HG03558 (cell line): ENCODE measurements at regions not wholly inside any gene's neighbourhood (a gene's known extent, or its start where the extent isn't known, plus 50 kb on each side); places are given as distances from the start of the nearest gene placed in this dataset.
"Not testable (repeated sequence)": the region's sequence is repeated elsewhere in the genome, so short reads cannot be mapped to it uniquely, and the experiment has no call there.

ENCODE experiments used
- ATAC-seq: cut with Tn5 transposase; IDR thresholded peaks from one replicate; pipeline ENCODE4 v1.9.1; 2021; ENCODE audit warnings: moderate number of reproducible peaks; ENCODE audit not compliant: unreplicated experiment; ENCODE audit errors: extremely low read depth

DNA sequence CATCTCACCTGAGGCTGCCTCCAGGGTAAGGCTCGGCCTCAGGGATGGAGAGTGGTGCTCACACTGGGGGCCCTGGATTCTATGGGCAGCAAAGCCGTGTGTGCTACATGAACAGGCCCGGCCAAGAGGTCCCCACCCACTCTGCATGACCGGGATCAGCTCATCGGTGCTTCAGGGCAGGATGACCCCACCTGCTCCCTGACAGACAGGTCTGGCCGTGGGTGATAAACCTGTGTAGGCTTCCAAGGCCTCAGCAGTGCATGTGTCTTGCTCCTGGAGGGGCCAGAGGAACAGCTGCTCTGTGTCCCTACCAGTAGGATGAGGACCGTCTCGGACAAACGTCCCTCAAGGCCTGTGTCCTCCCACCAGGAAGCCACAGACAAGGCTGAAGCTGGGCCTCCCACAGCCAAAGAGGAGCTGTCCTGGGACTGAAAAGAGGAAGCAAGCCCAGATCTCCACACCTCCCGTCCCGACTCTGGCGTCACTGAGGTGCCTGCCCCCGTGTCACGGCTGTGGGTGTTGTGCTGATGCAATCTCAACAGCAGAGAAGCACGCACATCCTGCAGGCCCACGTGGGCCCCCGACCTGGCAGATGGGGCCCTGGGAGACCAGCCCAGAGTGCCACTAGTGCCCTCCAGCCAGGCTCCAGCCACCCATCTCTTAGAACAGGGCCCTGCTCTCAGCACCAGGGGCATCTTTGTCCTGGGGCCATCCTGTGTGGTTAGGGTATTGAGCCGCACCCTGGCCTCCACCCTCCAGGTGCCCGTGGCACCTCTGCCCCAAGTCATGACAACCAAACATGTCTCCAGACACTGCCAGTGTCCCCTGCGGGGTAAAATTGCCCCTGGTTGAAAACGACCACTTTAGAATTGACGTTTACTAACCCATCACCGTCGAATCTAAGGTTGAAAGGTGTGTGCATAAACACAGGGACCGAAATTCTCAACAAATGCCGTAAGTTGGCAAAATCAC lies 5455.9 kb upstream of the TPTE start:
- not testable (repeated sequence) for ATAC-seq

DNA sequence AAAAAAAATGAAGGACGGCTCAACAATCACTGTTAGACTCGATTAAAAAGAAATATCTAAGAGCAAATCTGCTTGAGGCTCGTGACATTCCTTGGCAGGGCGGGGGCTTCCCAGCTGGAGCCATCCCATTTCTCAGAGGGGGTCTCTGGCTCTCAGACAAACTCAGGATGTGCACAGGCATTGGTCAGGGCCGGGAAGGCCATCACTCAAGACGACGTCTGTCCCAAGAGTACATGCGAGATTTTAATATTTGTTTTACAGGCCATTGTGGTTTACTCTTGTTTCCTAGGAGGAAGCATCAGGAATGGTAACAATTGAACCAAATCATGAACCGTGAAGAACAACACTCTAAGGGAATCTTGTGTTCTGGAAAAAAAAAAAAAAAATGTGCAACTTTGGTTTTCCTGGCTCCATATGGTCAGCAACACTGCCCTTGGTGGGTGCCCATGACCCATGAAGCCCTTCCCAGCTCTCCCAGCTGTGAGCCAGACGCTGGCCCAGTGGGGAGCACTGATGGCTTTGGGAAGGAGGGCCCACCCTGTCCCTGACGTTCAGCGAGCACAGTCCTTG lies 5454.6 kb upstream of the TPTE start:
- ATAC-seq = not testable (repeated sequence)

DNA sequence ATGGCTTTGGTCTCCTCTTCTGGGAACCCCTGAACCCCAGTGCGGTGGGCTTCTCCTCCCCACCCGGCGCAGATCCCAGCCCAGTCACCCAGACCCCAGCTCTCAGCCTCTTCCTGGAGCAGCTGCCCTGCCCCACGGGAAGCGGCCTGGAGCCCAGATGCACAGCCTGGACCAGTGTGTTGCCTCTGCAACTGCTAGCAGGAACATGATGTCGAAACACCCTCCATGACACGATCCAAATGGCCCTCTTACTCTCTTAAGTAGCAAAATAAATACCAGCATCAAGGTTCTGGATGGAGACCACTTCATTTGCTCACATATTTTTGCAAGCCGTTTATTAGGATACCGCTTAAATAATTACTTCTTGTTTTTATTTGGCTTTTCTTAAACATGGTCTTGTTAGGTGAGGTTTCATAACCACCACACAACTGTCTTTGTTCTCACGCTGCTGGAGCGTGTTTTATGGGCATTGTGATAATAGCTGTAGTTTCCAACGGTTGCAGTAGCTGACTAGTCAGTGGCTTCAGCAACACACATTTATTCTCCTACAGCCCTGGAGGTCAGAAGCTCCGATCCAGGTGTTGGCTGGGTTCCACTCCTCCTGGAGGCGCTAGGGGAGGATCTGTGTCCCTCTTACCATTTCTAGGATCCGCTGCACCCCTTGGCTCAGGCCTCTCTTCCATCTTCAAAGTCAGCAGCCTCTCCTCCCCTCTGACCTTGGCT lies 5453.9 kb upstream of the TPTE start:
- ATAC-seq = not testable (repeated sequence)

DNA sequence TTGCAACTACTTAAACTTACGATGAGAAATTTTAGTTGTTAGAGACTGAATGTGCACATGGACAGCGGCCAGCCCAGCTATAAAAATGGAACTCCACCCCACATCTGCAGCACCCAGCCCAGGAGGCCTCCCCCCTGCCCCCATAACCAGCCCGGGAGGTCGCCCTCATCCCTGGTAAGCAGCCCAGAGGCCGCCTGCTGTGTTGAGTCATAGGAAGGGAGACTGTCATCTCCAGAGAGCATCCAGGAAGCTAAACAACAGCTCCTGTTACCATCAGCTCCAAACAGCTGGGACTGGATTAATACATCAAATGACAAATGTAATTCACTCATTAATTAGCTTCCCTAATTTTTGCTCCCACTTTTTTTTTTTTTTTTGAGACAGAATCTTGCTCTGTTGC lies 5452.7 kb upstream of the TPTE start:
- ATAC-seq = not testable (repeated sequence)

DNA sequence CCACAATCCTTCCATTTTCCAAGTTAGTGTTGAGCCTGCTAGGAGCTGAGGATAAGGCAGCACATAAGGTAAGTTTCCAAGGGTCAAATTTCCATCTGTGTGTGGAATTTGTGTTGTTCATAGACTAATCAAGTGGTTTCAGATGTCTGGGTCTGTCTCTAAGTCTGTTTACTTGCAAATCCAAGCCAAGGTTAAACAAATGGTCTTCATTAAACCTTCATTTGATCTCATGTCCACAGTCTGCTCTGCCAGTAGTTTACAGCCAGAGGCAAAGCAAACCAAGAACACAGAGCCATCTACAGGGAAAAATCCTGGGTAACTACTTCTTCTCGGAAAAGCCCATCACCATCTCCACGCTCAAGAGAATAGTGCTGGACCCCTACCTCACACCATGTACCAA lies 5450.2 kb upstream of the TPTE start:
- ATAC-seq = not testable (repeated sequence)

DNA sequence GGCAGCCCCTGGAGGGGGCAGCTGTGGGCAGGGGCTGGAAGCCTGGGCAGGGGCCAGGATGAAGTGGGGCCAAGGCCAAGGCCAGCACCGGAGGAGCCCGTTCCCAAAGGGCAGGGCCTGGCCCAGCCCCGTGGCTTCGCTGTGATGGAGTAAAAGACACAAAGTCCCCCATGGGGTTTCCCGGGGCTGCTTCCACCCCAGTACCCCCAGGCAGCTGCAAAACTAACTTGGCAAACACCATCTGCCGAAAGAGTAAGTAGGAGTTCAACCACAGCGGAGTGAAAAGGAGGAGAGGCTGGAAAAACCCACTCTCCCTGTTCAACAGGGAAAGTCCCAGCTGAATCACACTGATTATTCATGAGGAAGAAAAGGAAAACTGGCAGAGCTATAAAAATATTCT lies 5444.5 kb upstream of the TPTE start:
- ATAC-seq = not testable (repeated sequence)

DNA sequence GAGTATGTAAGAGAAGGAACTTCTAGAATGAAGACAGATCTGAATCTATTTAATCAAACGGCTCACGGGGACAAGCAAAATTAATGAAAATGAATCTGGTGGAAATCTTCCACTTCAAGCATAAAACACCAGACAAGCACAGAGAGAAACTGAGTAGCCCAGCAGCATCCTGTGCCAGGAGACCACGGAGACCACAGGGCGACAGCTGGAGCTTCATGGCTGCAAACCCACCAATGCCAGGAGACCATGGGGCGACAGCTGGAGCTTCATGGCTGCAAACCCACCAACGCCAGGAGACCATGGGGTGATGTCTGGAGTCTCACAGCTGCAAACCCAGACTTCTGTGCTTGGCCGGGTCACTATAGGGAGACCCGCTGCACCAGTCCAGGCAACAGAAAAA lies 5442.0 kb upstream of the TPTE start:
- not testable (repeated sequence) for ATAC-seq

DNA sequence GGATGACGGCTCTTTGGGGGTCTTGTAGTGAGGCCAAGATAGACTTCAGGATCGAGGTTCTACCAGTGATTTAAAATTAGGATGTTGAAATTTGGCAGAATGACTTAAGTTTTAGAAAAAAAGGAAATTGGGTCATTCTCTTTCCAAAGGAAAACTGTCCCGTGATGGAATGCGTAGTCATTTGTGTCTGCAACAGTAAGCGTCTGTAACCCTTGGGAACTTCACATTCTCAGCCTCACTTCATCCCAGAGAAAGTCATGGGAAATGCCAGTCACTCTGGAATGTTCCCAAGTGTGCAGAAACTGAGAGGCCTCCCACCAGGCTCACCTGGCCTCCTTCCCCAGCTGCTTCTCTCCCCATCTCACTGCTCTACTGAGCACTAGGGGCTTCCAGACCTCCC lies 5441.4 kb upstream of the TPTE start:
- ATAC-seq = not testable (repeated sequence)

DNA sequence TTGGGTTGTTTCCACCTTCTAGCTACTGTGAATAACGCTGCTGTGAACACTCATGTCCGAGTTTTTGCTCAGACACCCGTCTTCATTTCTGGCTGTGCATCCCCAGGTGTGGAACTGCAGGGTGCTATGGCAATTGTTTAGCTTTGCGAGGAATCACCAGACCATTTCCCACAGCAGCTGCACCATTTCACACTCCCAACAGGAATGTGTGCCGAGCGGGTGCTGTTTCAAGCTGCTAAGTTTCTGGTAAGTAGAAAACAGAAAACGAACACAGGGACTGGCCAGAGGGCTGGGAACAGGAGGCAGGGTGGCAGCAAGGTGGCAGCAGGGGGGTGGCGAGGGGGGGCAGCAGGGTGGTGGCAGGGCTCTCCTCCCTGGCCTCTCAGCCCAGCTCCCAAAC lies 5437.1 kb upstream of the TPTE start:
- ATAC-seq = not testable (repeated sequence)

DNA sequence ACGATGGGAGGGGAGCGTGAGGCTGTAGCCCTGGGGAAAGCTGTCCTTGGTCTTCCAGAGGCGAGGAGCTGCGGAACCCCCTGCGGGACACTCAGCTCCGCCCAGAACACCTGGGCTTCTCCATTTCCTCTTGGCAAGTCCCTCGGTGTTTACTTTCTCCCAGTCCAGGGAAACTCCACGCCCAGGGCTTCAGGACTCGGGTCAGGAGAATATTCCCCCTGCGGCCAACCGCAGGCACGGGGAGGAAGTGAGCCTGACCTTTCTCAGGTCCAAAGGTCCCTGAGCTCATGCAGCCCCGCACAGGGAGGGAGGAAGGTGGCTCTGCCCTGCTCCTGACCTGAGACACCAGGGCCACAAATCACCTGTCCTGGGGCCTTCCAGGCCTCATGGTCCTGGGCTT lies 5435.9 kb upstream of the TPTE start:
- not testable (repeated sequence) for ATAC-seq

DNA sequence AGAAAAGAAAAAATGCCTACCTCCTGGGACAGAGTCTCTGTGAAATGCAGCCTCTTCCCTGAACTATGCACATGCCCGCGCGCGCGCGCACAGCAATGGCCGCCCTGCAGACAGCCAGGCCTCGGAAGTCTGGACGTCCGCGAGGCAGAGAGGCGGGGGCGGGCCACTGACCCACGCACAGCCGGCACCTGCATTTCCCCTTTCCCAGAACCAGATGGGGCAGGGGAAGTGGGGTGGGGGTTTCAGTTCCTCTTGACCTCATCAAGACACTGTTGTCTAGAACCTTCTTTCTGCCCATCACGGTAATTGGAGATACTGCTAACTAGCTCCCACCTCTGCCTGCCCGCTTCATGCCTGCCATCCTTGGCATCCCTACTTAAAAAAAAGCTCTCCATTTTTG lies 5435.0 kb upstream of the TPTE start:
- ATAC-seq = not testable (repeated sequence)

DNA sequence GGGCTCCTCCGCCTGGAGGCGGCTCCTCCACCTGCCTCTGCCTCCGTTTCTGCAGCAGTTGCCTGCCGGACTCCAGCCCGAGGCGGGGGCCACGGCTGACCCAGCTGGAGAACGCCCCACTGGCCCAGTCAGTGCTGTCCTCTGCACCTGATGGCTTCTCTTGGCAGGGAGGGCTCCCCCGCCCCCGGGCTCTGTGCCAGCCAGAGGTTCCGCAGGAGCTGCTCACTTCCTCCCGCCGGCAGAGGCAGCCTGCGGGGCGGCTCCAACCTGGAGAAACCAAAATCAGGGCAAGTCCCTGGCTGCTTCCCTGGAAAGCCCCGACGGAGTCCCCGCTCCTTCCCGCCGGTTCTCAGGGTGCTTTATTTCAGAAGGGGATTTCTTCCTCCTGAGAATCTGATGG lies 5432.6 kb upstream of the TPTE start:
- not testable (repeated sequence) for ATAC-seq

DNA sequence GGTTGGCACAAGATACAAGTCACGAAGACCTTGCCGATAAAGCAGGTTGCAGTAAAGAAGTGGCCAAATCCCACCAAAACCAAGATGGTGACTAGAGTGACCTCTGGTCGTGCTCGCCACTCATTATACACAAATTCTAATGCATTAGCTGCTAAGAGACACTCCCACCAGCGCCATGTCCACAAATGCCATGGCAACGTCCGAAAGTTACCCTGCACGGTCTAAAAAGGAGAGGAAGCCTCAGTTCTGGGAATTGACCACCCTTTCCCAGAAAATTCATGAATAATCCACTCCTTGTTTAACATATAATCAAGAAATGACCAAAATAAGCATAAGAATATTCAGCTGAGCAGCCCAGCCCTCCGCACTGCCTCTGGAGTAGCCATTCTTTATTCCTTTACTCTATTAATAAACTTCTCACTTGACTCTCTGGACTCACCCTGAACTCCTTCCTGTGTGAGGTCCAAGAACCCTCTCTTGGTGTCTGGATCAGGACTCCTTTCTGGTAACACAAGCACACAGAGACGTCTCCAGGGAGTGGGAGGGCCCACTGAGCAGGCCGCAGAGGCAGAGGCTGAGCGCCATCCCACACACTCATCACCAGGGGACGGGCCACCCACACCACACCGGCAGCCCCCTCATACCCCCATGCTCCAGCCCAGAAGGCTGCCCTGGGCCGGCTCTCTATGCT lies 5431.8 kb upstream of the TPTE start:
- ATAC-seq = not testable (repeated sequence)

DNA sequence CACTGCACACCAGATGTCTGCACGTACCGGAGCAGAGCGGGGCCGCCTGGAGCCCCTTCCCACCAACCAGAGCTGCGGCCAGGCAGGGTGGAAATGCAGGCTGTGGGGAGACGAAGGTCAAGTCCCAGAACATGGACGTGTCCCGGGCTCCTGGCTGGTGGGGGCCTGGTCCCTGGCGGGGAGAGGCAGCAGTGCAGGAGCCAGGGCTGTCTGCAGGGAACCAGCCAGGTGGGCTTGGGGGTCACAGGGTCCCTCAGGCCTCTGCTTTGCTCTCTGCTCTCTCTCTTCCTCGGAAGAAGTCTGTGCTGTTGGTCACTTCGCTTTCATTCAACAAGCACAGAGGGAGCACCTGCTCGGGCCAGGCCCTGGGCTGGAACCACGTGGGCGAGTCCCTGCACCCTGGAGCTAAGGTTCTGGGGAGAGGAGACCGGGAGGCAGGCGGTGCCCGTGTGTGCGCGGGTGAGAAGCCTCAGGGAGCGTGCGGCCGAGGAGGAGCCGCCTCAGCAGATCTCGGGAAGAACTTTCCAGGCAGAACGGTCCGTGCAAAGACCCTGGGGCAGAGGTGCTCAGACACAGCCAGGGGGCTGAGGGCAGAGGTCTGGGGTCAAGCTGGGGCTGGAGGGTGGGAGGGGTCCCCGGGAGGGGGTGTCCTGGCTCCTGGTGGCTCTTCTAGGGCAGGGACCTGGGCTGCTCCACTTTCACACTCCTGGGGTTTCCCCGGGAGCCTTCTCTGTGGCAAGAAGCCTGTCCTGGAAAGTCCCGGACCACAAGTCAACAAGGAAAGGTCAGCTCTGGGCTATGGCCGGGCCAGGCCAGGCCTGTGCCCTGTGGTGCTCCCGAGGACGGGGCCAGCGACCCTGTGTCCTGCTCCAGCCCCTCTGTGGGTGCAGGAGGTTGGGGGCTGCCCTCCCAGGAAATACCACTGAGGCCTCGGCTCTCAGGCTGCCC lies 5431.0 kb upstream of the TPTE start:
- not testable (repeated sequence) for ATAC-seq

DNA sequence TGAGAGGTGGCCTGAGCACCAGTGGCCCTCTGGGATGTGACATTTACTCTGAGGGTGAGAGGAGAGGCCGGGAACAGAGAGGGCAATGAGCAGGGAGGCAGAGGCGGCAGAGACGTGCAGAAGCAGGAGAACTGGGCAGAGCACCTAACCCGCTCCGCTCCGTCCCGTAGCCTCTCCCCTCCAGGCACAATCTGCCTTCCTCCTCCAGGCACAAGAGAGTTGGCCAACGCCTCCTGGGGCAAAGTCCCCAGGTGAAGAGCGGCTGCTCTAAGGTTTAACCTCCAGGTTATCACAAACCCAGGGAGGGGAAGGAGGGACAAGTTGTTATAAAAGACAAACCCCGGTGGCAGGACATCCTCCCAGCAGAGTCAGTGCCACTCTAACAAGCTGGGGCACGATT lies 5430.1 kb upstream of the TPTE start:
- ATAC-seq = not testable (repeated sequence)

DNA sequence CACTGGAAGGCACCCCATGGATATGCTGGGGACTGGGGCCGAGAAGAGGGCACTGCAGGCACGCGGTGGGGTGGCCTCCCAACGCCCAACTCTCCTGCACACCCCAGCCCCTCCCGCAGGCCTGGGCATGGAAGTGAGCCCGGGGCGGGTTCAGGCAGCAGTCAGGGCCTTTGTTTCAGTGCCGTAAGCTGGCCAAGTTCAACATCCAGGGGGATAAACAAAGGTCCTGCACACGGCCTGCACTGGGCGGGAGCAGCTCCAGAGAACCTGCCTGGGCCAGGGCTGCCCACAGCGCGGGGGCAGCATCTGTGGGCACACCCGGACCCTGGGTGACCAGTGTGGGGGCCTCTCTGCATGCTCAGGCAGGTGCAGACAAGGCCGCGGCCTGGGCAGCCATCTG lies 5425.8 kb upstream of the TPTE start:
- not testable (repeated sequence) for ATAC-seq

DNA sequence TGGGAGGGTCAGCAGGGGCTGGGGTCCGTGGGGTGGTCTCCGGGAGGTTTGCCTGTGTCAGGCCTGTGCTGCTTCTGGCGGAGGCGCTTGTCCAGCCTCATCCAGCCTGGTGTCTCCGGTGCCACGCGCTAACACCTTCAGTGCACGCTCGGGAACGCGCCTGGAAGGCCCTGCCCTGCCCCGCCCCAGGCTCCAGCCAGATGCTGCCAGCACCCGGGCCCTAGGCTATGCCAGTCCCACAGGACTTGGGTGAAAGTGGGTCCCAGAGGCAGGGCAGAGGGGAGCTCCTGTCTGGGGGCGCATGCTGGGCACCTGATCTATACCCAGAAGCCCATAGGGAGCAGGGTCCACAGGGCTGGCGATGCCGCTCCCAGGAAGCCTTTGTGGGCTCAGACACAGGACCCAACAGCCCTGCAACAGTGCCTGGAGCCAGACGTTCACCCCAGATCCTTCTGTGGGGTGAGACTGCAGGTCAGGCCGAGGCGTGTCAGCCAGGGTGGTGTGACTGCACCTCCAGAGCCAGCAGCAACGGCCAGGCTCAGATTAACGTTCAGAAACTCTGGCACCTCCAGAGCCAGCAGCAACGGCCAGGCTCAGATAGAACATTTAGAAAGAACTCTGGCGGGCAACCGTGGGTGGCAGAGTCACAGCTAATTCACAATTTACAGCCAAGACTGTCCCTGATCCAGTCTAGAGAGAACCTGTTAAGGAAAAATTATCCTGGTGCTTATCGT lies 5423.2 kb upstream of the TPTE start:
- not testable (repeated sequence) for ATAC-seq

DNA sequence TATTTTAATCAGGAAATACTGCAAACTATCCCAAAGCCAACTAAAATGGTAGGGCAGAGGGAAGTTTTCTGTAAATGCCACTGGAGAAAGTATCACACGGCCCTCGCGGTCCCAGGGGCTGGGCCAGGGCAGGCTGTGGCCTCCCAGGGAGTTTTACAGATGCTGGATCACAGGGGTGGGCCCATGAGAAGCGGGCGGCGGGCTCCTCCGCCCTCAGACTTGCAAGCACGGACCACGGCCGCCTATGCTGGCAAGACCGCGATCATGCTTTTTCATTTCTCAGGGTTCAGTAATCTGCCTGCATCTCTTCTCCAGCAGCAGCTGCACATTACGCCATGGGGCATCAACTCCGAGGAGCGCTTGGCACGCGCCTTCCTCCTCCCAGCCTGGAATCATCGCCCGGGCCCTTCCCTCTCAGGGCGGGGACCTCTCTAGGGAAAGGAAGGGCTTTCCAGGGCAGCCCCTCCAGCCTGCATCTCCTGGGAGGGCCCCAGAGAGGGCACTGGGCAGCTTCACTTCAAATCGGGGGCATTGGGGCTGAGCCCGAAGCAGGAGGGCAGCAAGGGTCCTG lies 5420.7 kb upstream of the TPTE start:
- ATAC-seq = not testable (repeated sequence)
